Activated CD4-positive, CD25-positive, alpha-beta regulatory T cell (primary cell): ENCODE measurements at regions not wholly inside any gene's neighbourhood (a gene's known extent, or its start where the extent isn't known, plus 50 kb on each side); places are given as distances from the start of the nearest gene placed in this dataset.

Experiments used
- DNase-seq, 4 experiments: peaks; one replicate each; lab custom pipeline; 2025; lab: John Stamatoyannopoulos, UW

DNA sequence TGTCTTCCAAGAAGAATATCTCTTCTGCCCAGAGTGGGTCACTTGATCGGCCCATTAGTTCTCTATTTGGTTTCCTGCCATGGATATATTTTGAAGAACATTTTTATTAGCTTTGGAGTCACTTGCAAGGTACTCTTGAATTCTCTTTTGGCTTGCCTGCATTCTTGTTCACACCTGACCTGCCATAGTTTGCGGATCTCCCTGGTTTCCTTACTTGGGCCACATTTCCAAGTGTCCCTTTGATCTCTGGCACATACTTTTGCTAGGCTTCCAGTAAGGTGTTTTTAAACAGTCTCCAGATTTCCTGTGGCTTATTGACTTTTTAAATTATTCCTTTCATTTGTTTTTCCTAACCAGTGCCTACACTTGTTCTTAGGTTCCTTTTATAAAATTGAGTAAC, 488.5 kb upstream of the MDFIC2 start:
- no peak for DNase-seq

DNA sequence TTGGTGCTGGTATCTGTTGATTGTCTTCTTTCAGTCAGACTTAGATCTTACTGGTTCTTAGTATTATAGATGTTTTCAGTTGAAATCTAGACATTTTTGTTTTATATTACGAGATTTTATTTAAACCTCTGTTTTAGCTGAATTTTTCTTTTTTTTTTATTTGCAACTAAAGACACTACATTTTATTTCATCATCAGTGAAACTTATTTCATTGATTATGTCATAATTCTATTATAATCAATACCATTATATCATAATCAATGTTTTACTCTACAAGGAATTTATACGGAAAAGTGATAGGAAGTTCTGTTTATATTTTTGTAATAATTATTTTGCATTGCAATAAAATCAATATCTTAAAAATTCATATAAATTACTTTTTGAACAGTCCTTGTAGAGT, 477.4 kb upstream of the MDFIC2 start:
- no peak for DNase-seq

DNA sequence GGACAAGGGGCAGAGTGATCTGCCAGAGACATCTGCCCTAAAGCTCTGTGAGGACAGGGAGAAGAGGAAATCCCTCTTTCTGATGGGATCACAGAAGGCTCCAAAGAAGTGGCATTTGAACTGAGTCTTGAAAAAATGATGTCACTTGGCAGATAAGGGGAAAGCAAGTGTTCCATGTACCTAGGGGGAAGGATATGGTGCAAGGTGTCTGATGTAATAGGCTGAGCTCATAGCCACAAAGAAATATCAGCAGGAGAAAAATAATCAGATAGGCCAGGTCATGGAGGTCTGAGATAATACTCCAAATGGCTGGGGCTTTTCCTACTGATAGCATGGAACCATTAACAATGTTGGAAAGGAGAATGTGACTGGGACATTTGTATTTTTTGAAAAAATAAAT, 468.4 kb upstream of the MDFIC2 start:
- no peak for DNase-seq

DNA sequence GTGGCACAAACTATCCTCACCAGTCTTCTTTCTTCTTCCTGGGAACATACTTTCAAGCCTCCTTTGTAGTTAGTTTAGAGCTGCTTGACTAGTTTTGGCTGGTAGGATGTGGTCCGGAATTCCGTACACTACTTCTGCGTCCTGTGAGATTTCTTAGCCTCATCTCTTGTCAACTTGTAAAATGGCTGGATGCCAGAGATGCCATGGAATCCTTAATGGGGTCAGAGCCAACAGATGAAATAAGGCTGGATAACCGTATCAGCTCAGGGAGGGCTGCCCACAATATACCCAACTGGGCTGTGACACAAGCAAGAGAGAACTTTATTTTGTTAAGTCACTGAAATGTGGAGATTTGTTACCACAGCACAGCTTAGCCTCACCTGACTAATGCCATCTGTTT, 466.9 kb upstream of the MDFIC2 start:
- no peak for DNase-seq

DNA sequence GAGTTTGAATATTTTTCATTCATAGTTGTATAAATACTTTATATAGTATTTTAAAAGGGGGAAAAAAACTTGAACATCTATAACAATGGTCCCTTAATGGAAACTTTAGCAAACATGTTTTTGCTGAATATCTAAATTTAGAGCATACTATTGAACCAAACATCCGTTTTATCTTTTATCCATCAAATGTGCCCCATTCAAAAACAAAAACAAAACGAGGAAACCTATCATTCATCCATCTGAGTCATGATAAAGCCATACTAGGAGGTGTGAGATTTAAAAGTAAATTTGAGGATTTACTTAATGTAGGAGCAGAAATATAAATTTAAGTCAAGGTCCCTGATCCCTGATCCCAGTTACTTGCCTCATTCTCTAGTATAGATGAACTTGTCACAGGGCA, 463.6 kb upstream of the MDFIC2 start:
- no peak for DNase-seq

DNA sequence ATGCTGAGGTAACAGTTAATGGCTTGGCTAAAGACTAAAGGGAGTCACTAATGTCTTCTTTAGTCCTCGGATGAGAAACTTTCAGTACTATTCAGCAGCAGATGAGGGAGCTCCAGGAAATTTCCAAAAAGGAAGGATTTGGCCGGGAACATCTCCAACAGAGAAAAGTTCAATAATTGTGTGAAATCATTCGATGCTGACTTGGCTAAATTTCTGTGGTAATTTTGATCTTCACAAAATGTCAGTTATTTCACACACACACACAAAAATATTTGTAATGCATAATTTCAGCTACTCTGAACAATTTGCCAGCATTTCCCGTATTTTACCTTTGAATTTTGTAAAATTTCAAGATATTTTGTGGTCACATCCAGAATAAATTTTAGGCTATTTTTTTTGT, 462.8 kb upstream of the MDFIC2 start:
- no peak for DNase-seq

DNA sequence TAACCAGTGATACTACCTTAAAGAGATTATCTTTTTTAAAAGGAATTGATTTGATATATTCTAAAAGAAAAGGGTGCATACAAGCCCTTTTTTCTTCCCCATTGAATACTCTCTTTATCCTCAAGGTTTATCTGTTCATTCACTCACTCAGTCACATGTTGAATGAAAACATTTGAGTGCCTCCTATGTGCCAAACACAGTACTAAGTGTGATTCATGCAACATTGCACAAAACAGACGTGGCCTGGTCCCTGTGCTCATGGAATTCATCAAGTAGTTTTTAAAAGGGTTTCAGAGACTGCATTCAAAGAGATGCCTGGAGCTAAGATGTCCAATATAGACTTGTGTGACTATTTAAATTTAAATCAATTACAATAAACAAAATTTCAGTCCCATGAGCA, 462.2 kb upstream of the MDFIC2 start:
- DNase-seq, result no peak

DNA sequence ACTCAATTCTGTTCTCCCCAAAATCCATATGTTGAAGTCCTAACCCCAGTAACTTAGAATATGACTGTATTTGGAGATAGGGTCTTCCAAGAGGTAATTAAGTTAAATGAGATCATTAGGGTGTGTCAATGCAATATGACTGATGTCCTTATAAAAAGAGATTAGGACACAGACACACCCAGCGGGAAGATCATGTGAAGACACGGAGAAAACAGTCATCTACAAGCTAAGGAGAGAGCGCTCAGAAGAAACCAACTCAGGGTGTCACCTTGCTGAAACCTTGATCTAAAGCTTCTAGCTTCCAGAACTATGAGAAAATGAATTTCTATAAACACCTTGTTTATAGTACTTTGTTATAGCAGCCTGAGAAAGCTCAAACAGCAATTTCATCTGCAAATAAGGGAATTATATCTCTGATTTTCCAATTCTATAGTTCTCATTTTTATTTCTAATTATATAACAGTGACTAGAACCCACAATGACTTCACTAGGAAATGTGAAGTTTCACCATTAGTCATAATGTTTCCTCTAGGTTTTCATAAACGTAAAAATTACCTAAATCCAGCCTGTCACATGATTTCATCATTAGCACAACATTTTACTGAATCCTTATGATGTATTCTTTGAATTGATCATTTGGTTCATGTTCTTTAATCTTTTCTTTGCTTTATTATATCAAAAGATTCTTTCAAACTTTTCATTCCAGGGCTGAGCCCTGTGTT, 459.1 kb upstream of the MDFIC2 start:
- no peak for DNase-seq

DNA sequence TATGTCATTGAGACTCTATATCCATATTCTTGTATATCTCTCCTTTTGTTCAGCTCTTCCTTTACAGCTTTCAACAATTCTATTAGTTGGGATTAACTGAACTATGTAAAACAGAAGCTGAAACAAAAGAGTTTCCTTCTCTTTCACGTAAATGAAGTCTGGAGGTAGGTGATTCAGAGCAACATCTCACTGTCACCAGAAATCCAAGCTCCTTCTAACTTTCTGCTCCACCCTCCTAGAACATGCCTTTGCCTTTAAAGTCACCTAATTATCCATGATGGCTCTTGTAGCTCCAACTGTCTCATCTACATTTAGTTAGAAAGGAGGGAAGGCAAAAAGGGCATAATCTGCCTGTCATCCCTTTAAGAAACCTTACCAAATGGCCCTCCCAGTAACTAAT, 458.2 kb upstream of the MDFIC2 start:
- DNase-seq, result no peak

DNA sequence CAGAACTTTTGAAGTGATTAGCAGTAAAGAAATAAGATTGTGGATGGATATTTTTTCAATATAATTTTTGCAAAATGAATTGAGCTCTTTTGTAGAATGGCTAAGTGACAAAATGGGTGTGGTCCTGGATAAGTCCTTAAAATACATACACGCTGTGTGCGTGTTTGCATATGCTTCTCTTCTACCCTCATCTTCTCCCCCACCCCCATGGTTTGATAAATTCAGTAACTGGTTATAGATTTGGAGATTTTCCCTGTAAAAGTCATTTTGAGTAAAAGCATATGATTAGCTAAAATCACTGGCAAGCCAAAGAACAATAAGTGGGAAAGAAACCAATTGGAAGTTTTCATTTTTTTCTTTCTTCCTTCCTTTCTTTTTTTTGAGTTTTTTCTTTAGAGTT, 453.9 kb upstream of the MDFIC2 start:
- no peak for DNase-seq

DNA sequence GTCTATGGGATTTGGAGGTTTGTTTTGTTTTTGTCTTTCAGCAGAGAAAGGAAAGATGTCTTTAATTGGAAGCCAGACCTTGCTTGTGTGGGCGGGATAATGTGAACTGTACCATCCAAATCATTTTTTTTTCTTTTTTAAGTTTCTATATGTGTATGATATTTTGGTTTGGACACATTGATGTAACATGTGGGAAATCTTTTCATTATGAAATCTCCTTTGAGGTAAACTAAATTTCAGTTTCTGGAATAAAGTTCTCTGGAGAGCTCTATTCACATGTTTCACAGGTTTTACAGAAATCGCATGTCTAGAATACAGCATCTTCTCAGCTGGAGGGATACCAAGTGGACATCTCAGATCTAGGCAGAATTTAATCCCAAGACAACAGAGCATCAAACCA, 451.5 kb upstream of the MDFIC2 start:
- DNase-seq, result no peak

DNA sequence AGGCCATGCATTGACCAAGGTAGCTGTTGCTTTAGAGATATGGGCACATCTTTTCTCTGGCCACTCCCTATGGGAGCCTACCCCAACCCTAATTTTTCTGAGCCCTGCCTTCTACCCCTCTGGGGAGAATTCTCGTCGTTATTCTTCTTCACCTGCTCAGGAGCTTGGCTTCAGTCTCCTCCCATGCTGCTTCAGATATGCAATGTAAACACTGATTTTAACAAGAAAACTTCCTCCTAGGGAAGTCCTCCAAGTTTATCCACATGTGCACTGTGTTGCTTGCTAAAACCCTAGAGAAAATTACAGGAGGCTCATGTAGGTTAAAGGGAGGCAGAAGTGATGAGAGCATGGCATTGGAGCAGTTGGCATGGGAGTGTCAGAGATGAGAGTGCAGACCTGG, 445.2 kb upstream of the MDFIC2 start:
- no peak for DNase-seq

DNA sequence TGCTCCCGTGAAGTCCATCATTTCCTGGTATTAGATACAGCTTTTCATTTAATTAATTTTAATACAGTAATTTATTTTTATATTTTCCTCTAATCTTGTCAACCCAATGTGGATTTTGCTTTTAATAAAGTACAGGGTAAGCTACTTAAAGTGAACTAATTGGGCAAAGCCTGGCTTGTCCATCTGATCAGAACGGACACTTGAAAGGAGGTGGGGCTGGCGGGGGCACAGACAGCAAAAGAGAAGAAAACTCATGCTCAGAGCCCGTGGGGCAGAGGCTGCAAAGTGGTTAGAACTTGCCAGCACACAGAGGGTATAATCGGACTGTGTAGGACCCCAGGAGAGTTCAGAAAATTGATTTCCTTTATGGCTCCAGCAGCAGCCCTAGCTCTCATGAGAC, 443.1 kb upstream of the MDFIC2 start:
- DNase-seq, result no peak

DNA sequence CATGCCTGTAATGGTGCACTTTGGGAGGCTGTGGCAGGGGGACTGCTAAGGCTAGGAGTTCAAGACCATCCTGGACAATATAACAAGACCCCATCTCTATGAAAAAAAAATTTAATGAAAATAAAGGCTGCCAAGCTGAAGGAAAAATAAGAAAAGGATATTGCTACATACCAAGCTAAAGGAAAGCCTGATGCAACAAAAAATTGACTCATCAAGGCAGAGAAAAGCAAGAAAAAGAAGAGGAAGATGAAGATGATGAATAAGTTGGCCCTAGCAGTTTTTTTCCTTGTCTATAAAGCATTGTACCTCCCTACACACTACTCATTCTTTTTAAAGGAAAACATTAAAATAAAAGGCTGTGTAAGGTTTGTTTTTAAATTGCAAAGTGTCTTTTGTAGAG, 441.9 kb upstream of the MDFIC2 start:
- no peak for DNase-seq

DNA sequence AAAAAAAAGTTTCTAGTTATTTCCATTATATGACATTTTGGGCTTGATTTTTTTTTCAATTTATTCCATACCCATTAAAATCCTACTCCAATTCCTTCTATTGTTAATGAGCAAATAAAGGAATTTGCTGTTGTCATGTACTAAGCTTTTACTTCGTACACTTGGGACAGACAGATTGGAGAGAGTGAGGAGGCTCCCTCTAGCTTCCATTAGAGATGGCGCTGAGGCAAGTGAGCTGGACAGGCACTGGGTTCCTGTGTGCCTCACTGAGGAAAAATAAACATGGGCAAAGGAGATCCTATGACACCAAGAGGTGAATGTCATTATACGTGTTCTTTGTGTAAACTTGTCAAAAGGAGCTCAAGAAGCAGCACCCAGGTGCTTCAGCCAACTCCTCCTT, 441.1 kb upstream of the MDFIC2 start:
- DNase-seq, result no peak

DNA sequence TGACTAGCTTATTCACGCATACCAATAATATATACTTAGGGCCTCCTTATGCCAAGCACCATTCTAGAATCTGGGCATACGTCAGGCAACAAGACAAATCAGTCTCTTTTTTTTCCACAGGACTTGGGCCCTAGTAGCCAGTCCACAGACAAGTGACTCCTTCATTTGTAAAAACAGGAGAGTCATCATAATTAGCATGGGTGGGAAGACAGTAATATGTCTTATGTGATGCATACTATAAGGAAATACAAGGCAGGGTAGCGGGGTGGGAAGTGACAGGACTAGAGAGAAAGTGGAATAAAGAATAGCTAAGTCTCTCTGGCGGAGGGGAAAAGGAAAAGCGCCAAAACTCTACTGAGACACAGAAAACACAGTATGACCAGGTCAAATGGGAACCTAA, 439.6 kb upstream of the MDFIC2 start:
- no peak for DNase-seq

DNA sequence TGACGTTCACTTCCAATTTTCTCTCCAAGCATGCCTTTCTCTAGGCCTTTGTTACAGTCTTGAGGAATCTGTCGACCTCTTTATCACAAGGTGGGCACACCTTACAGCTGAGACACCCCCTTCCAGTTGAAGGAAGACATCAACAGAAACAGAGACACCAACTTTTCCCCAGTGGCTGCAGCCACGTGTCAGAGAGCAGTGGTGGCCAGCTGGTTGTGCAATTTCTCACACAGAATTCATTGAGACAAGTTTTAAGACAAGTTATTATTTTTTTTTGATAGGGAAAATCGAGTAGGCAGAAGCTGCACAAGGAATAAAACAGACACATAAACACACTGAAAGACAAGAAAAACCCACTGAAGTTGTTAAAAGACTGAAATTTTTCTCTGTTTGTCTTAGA, 436.7 kb upstream of the MDFIC2 start:
- no peak for DNase-seq

DNA sequence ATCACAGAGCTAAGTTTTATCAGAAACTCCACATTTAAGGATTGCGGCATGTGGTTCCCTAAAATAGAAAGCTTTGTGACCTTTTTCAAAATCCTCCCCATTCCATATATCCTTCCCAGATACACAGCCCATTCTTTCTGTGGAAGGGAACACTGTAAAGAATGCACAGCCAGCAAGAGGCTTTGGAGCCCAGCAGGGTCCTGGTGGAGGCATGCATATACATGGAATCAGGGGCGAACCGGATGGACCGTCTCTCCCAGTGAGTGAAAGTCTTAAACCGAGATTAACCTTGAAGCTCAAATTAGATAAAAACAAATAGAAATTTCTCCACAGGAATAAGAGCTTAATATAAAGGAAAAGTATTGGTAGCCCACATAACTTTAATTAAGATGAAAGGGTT, 436.2 kb upstream of the MDFIC2 start:
- DNase-seq, result no peak

DNA sequence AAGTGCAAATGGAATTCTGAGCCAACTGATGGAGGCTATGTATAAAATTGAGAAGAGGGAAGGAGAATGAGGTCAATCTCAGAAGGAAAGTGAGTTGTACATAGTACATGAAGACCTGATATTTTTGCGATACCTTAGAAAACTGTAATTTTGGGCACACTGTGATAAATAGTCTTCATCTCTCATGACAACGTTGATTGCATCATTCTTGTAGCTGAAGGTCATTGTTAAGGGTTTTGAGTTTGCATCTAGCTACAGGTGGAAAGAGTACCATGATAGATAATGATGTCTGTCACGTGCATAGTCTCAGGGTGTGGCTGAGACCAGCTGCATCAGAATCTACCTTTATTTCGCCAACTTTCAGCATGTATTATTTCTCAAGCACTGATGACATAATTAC, 435.4 kb upstream of the MDFIC2 start:
- no peak for DNase-seq

DNA sequence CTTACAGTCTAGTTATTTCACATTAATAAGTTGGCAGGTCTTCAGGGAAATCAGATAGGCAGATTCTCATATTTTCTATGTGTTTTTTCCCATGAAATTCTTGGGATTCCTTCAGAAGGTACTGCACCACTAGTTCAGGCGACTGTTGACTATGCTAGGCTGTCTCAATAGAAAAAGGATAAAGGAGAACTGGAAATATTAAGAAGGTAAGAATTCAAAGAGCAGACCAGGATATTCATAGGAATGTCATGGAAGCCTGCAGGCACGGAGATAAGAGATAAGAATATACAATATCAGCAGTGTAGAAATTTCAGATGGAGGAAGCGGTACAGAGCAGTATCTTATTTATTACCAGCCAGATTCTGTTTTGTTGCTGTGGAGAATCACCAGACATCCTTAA, 432.1 kb upstream of the MDFIC2 start:
- DNase-seq, result no peak

DNA sequence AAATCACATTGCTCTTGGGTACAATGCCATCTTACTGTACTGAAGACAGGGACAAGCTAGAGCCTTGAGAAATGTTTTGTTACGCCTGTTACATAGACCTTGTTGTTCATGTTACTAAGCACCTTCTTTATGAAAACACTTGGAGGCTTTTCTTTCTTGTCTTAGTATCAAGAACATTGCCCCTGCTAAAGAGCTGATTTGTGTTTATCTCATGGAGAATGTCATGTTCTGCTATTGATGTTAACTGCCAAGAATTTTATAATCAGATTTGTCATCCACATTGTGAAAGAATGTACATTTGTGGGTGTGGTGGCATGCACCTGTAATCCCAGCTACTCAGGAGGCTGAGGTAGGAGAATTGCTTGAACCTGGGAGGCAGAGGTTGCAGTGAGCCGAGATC, 431.3 kb upstream of the MDFIC2 start:
- DNase-seq, result no peak

DNA sequence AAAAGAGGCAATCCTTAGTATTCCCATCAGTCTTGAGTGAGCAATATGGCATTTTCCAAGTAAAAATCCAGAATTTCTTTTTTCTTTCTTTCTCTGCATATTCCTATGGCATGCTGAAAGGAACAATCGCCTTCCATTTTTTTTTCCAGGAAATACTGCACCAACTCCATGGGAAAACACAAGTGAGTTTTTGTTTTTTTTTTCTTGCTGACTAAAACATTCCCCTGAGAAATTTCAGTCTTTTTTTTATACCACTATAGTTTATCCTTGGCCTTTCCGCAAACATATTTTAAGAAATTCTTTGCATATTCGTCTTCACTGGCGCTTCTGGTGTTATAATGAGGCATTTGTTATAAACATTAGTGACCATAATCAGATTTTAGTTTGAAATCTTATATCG, 429.6 kb upstream of the MDFIC2 start:
- no peak for DNase-seq

DNA sequence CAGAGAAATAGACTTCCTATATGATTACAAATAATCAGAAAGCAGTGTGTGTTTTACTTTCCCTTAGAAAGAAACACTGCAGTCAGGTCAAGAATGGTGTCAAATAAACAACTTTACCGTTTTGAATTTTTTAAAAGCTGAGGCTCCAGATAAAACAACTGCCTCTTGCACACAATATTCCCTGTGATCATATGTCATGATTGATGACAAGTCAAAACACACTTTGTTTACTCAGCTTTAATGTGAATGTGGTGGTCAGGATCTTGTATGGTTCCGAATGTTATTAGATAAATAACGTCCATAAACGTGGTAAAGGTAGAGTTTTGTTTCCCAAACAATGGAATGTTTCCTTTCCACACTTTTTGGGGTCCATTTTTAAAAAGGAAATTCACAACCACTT, 428.4 kb upstream of the MDFIC2 start:
- no peak for DNase-seq

DNA sequence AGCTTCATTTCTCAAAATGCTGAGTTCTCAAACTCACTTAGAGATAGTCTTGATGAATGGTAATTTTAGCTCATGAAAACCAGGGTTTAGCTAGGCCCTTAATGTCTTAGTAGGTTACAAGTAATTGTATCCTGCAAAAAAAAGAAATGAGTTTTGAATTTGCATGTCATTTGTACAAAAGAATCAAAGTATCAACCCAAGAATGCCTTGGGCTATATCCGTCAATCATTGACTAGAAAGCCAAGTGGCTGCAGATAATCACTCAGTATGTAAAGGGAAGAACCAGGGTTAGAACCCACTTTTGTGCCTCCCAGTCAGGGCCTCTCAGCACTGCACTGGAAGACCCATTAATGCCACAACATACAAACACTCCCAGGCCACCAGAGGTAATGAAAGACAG, 427.6 kb upstream of the MDFIC2 start:
- DNase-seq, result no peak

DNA sequence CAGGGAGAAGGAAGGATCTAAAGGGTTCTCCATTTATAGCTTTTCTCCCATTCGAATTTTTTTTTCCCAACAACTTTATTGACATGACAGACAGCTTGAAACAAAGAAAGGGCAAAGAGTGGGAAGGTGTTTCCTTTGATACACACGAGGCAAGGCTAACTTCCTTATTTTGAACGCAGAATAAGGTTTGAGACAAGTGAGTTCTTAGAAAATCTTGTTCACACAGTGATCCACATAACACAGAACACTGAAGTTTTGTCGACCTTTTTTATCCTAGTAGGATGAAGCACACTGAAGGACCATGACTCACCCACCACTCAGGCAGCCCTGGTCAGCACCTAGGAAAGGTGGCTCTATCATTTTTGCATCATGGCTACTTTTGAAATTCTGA, 425.8 kb upstream of the MDFIC2 start:
- no peak for DNase-seq
